ENCODE measurements at regions not wholly inside any gene's neighbourhood (a gene's known extent, or its start where the extent isn't known, plus 50 kb on each side); places are given as distances from the start of the nearest gene placed in this dataset.

DNA sequence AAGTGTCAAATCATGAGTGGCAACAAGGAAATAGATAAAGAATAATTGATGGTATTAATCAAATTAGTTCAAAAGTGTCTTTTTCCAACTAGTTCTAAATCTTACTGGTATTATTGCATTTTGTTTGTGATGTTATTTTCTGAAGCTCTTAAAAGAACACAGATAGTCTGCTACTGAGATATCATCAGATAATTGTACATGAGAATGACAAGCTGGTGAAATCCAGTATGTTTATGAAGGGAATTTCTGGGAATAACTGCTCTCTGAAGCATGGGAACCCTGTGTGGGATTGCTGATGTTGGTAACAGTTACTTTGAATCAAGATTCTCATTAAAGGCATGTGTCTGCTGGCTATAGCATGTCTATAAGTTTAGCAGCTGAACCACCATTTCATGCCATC, 190.3 kb upstream of the CDIN1 start:
- no peak overlapping the region for H3K27ac ChIP-seq
- H3K36me3 ChIP-seq, result no peaks in the 10 kb centered on the region
- no peaks in the 10 kb centered on the region for H3K27me3 ChIP-seq
- DNase-seq (ENCODE audit: low spot score), result no peak
- H3K4me1 ChIP-seq, result no peaks in the 10 kb centered on the region
- H3K9me3 ChIP-seq, result no peaks in the 10 kb centered on the region
- TF ChIP-seq, protein P1, sequence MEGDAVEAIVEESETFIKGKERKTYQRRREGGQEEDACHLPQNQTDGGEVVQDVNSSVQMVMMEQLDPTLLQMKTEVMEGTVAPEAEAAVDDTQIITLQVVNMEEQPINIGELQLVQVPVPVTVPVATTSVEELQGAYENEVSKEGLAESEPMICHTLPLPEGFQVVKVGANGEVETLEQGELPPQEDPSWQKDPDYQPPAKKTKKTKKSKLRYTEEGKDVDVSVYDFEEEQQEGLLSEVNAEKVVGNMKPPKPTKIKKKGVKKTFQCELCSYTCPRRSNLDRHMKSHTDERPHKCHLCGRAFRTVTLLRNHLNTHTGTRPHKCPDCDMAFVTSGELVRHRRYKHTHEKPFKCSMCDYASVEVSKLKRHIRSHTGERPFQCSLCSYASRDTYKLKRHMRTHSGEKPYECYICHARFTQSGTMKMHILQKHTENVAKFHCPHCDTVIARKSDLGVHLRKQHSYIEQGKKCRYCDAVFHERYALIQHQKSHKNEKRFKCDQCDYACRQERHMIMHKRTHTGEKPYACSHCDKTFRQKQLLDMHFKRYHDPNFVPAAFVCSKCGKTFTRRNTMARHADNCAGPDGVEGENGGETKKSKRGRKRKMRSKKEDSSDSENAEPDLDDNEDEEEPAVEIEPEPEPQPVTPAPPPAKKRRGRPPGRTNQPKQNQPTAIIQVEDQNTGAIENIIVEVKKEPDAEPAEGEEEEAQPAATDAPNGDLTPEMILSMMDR (IDR thresholded peaks at IDR 0.05), result no peak
- H3K4me3 ChIP-seq, result no peak overlapping the region

DNA sequence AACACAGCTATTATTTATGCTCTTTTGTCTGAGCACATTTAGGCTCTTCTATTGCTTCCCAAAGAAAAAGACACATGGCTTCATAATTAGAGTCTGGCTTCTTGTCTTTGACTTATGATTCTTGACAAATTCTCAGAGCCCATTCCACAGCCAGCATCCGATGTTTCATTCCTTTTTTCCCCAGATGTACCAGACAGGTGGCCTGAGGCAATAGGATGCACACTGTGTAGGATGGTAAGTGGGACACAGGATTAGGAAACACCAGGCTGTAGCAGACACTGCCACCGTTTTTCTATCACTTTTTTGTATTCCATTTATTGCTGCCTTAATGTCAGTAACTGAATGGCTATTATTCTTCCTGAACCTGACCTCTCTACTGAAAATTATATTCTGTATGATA, 188.9 kb upstream of the CDIN1 start:
- no peak for DNase-seq (ENCODE audit: low spot score)
- no peak overlapping the region for H3K27ac ChIP-seq
- H3K4me1 ChIP-seq, result no peaks in the 10 kb centered on the region
- H3K9me3 ChIP-seq, result no peaks in the 10 kb centered on the region
- H3K36me3 ChIP-seq, result no peaks in the 10 kb centered on the region
- H3K4me3 ChIP-seq, result no peak overlapping the region
- H3K27me3 ChIP-seq, result no peaks in the 10 kb centered on the region
- TF ChIP-seq, protein P1 (IDR thresholded peaks at IDR 0.05), result no peak

DNA sequence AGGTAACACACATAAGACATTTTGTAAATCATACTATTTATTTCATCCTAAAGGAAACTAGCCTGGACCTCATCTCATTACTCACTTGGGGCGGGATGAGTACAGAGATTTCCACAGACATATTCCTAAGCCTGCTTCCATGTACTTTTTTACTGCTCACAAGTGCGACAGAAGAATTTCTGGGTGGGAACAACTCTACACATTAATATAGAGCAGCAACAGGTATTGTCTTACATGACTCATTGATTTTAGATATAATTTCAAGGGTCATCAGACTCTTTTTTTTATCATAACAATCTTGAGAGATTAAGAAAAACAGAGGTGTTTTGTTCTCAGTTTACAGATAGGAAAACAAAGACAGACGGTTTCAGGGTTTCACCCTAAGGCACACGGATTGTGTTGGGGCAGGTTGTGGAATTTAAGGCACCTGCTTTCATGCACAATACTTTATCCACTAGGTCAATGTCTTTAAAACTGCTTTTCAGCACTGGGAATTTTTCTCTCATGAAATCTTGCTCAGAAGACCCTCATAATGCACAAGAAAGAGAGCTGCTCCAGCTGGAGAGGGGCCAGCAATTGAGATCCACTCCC, 186.7 kb upstream of the CDIN1 start:
- Histone ChIP-seq H3K36me3 (no peaks in the 10 kb centered on the region), H3K4me3 (no peak overlapping the region), H3K4me1 (no peaks in the 10 kb centered on the region), H3K9me3 (no peaks in the 10 kb centered on the region), H3K27me3 (no peaks in the 10 kb centered on the region), H3K27ac (no peak overlapping the region)
- TF ChIP-seq, protein P1 (IDR thresholded peaks at IDR 0.05), result no peak
- DNase-seq (ENCODE audit: low spot score), result no peak

DNA sequence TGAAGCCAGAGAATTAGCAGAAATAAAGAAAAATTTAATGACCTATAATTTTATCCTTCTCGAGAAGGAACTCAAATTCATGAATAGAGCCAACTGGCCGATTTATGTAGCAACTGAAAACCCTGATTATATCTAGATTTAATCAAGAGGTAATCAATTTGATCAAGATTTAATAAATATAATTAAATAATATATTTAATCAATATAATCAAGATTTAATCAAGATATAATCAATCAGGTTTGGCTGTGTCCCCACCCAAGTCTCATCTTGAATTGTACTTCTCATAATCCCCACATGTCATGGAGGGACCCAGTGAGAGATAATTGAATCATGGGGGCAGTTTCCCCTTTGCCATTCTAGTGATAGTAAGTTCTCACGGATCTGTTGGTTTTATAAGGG, 181.2 kb upstream of the CDIN1 start:
- Histone ChIP-seq H3K27ac (no peak overlapping the region), H3K4me3 (no peak overlapping the region), H3K27me3 (no peaks in the 10 kb centered on the region), H3K36me3 (no peaks in the 10 kb centered on the region), H3K9me3 (no peaks in the 10 kb centered on the region), H3K4me1 (no peaks in the 10 kb centered on the region)
- TF ChIP-seq, protein P1 (IDR thresholded peaks at IDR 0.05), result no peak
- DNase-seq (ENCODE audit: low spot score), result no peak

DNA sequence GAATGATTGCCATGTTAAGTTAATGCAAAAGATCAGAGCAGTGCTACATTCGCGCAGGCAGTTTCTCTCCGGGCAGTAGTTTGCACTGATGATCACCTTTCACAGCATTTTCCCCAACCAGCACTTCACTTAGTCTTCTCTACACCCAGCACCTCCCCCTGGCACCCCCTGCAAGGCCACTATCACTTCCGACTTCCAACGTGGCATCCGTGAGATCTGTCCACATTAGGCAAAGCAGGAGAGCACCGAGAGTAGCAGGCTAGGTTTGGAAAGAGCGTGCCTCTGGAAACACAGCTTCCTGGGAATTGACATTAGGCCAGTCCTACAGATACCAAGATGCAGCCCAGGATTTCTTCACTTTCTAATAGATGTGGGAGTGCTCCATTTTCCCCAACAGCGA, 180.2 kb upstream of the CDIN1 start:
- Histone ChIP-seq H3K36me3 (no peaks in the 10 kb centered on the region), H3K27ac (no peak overlapping the region), H3K27me3 (no peaks in the 10 kb centered on the region), H3K4me1 (no peaks in the 10 kb centered on the region), H3K4me3 (no peak overlapping the region), H3K9me3 (no peaks in the 10 kb centered on the region)
- no peak for DNase-seq (ENCODE audit: low spot score)
- TF ChIP-seq, protein P1 (IDR thresholded peaks at IDR 0.05), result no peak

DNA sequence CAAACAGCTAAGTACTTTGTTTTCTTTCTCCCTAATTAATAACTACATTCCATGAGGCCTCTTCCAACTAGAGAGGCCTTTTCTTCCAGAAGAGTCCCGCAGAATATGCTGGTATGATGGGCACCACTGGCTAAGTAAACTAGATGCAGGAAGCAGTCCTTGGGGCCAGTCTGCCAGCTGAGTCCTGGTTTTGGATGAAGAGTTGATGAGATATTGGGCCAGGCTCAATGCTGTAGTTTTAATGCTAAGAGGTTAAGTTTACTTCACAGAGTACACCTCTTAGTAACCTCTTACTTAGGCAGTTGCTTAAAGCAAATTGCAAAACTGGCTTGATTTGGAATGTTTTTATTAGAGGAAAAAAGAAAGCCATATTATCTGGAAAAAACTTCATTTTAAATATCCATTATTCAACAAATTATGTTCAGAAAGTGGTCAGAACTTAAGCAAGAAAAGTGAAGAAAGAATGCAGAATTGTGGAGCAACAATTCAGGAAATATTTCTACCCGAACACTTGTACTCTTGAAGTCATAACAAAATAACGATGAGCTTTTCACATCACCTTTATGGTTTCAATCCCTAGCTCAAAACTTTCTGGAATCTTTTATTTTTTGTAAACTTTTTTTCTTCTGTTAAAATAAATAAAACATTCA, 178.4 kb upstream of the CDIN1 start:
- H3K27ac ChIP-seq, result no peak overlapping the region
- no peak for DNase-seq (ENCODE audit: low spot score)
- no peaks in the 10 kb centered on the region for H3K4me1 ChIP-seq
- no peaks in the 10 kb centered on the region for H3K27me3 ChIP-seq
- no peak overlapping the region for H3K4me3 ChIP-seq
- TF ChIP-seq, protein P1 (IDR thresholded peaks at IDR 0.05), result no peak
- no peaks in the 10 kb centered on the region for H3K36me3 ChIP-seq
- no peaks in the 10 kb centered on the region for H3K9me3 ChIP-seq

Measured in right atrium auricular region (tissue), 2 donors.